LHCN-M2 (cell line): ENCODE measurements at regions not wholly inside any gene's neighbourhood (a gene's known extent, or its start where the extent isn't known, plus 50 kb on each side); places are given as distances from the start of the nearest gene placed in this dataset.
A peak's percentile ranks its signal among the peaks of the same experiment; 100 is the strongest.
"Not testable (repeated sequence)": the region's sequence is repeated elsewhere in the genome, so short reads cannot be mapped to it uniquely, and the experiment has no call there.

Source experiments
- DNase-seq: peaks from one replicate; pipeline ENCODE4 v3.0.0-alpha.2; 2012; ENCODE audit warnings: low read depth

DNA sequence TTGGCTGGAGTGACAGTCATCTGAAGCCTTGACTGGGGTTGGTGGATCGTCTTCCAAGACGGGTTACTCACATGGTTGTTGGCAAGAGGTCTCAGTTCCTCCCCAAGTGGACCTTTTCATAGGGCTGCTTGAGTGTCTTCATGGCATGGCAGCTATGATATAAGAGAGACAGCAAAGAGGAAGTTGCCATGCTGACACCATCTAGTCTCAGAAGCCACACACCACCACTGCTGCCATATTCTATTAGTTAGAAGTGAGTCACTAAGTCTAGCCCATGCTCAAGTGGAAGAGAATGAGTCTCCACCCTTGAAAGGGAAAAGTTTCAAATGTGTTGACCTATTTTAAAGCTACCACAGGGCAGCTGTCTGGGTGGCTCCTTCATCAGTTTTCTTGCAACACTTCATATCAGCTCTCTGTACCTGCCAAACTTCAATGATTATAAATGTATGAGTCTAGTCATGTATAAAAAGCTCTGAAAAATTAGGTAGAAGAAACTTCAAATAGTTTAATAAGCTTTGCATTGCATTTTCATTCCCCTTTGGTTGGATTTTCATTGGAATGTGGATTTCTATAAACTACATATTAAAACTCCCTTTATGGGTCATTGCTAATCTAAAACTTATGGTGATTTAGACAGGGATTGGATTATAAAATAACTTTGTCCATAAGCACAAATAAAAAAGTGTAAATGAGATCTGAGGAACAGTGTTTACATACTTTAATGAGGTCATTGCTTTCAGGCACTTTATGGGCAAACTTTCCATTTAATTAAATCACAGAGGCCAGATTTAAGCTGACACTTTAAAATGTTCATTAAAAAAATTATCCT, 68.0 kb upstream of the ATXN3L start:
- peak; percentile 82 for DNase-seq

DNA sequence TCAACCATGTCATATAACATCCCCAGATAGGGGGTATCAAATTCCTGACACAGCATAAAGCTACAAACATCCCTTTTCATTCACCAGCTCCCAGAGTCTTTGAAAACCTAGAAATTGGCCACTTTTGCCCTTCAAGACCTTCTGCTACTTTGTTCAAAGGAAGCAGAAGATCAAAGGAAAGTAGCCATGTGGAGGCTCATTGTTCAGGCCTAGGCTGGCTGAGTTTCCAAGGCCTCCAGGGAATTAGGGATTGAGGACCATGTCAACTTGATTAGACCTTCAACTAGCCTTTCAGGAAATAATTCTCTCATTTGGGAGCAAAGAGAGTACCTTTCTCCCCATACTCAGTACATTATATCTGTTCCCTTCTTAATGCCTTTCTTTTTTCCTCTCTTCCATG, 66.8 kb upstream of the ATXN3L start:
- no peak for DNase-seq

DNA sequence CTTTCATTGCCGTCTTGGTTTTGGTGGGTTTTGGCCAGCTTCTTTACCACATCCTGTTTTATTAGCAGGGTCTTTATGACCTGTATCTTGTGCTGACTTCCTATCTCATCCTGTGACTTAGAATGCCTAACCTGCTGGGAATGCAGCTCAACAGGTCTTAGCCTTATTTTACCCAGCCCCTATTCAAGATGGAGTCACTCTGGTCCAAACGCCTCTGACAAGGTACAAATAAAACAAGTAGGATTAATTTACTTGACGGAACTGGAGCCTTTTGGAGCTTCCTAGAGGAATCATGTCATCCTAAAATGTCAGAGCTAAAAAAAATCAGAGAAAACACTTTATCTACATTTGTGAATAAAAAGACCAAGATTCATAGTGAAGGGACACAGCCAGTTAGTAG, 66.2 kb upstream of the ATXN3L start:
- no peak for DNase-seq

DNA sequence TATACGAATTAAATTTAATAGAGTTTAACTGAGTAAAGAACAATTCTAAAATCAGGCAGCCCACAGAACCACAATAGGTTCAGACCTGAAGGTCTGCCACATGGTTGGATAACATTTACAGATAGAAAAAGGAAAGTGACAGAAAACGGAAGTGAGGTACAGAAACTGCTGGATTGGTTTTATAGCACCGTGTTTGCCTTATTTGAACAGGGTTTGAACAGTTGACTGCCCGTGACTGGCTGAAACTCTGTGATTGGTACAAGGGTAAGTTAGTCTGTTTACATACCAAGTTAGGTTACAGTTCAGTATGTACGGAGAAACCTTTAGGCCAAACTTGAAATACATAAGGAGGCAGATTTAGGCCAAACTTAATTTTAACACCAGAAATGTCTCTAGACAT, 64.1 kb upstream of the ATXN3L start:
- no peak for DNase-seq

- no peak for DNase-seq
These were observed 61.7 kb upstream of the ATXN3L start for GRCh38 chrX:13381514-13381913.

GRCh38 chrX:13380211-13380610, 60.4 kb upstream of the ATXN3L start:
- DNase-seq = peak; percentile 58

- not testable (repeated sequence) for DNase-seq
These were observed 59.0 kb upstream of the ATXN3L start for GRCh38 chrX:13378562-13379518.

DNA sequence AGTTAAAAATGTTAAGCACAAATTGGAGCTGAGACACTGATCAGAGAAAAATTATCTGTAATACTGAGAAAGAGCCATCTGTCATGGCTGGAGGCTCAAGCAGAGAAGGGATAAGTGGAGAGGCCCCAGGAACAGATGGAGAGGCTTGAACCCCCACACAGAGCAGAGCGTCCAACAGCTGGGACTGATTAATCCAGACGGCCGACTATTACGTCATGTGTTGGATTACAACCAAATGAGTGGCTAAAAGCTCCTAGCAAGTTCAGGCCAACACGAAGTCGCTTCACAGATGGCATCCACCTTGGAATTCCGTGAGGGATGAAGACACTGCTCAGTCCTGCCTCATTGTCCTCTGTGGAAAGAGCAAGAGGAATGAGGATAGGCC, 57.7 kb upstream of the ATXN3L start:
- peak; percentile 92 for DNase-seq

GRCh38 chrX:13376857-13377549, 57.1 kb upstream of the ATXN3L start:
- DNase-seq = peak; percentile 98

DNA sequence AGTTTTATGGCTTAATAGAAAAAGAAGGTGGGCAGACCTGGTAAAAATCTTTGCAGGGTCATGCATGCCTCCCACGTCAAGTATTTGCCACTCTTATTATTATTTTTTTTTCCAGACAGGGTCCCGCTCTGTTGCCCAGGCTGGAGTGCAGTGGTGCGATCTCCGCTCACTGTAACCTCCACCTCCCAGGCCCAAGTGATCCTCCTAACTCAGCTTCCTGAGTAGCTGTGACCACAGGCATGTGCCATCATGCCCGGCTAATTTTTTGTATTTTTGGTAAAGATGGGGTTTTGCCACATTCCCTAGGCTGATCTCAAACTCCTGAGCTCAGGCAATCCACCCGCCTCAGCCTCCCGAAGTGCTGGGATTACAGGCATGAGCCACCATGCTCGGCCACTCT, 55.7 kb upstream of the ATXN3L start:
- not testable (repeated sequence) for DNase-seq

DNA sequence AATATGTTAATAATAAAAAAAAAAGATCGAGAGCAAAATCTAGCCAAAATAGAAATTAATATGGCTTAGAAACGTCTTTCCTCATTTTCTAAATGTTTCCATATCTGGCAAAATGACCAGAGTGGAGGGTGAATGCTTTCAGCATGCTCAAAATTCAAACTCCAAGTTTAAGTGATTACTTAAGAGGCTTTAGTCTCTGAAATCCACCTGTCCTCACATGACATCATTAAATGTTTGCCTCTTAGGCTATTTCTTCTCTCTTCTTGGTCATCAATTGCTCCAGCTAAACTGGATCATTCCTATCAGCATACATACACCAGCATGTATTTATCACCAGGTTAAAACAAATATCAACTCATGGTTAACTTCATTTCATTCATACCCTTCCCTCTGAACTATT, 54.5 kb upstream of the ATXN3L start:
- no peak for DNase-seq

DNA sequence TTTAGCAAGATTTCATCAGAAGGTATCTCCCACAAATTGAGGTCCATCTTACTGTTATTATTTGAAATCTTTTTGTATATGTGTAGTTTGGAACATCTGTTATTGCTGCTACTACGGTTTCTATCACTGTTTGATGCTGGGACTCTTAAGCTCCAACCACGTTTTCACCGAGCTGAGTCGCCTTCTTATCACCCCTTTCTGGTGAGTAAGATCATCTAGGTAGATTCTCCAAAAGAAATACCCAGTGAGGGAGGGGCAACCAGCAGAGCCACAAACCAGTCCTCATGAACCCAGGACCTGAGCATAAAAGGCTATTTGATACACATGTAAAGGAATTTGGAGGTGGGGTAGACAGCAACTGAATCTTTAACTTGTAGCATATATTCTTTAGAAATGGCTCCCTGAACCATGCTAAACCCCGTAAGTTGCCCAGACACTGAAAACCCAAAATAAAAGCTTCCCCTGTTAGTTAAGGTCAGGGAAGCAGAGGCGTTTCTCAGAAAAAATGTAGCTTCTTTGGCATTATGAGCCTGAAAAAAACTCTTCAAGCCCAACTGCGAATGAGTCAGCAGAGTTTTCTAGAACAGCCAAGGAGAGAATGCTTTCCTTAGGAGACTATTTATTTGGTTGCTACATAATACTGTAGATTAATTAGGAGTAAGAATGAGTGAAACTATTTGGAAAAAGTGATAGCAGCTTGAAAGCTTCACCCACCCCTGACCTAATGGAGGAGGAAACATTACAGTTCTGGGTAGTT, 53.8 kb upstream of the ATXN3L start:
- peak; percentile 74 for DNase-seq

DNA sequence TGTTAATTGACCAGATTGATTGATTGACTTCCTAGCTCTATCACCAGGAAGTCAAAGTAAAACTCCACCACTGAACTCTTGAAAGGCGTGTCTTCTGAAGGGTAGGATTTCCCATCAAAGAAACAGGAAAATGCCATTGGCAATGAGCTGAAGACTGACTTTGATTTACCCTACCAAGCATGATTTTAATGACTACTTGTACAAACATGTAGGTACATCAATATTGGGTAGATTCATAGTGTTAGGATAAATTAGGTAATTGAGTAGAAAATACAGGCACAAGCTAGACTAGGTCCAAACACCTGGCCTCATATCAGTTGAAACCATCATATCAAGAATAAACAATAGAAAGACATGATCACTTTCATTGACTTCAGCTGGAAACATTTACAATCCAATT, 53.2 kb upstream of the ATXN3L start:
- no peak for DNase-seq

- DNase-seq = no peak
These were observed 52.5 kb upstream of the ATXN3L start for GRCh38 chrX:13372203-13372980.

DNA sequence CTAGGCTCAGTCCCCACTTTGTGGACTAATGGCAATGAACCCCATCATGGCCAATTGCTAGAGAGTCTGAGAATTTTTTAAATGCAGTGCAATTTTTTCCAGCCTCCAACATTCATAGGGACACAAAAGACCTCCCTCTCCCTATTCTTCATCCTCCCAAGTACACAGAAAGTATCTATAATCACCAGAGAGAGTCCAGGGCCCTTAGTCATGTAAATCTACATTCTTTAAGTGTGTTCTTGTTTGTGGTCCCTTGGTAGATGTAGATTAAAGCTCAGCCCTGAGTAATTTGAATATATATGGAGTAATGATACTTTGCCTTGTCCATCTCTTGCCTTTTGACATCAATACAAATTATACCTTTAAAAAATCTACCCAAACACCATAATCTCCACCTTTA, 51.3 kb upstream of the ATXN3L start:
- no peak for DNase-seq

DNA sequence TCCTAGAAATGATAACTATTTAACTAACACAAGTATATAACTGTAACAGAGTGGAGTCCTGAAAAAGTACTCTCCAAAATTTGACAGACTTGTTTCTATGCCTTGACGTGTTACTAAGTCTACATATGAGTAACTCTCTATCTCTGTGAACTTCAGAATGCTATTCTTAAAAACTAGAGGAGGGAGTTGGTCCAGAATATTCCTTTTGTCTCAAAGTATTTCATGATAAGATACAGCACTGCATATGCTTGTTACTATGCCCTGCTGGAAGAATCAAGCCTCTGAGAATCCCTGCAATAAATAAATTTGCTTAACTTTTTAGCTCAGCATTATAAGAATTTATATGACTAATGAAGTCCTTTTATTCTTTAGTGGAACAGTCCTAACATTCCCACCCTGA, 50.9 kb upstream of the ATXN3L start:
- no peak for DNase-seq
